ENCODE measurements at regions not wholly inside any gene's neighbourhood (a gene's known extent, or its start where the extent isn't known, plus 50 kb on each side); places are given as distances from the start of the nearest gene placed in this dataset.

- Histone ChIP-seq H4K20me1 (ENCODE audit: insufficient read depth) (no peaks in the 10 kb centered on the region), H3K79me2 (ENCODE audit: insufficient read depth) (no peaks in the 10 kb centered on the region), H3K27me3 (ENCODE audit: insufficient read depth) (no peaks in the 10 kb centered on the region), H3F3A (replicated peaks; ENCODE audit: insufficient read depth) (peaks cover 20% of the 10 kb centered on the region), H3K36me3 (replicated peaks in 1 of 2; ENCODE audit: control insufficient read depth in 1 of 2, insufficient read depth in 2 of 2, low read length in 1 of 2) (peaks cover 0 to 3% of the 10 kb centered on the region in 2 experiments), H3K9ac (no peak overlapping the region), H3K4me2 (no peak overlapping the region), H3K27ac (ENCODE audit: low read depth in 2 of 2, low read length in 1 of 2) (no peak overlapping the region), H3K4me1 (ENCODE audit: control insufficient read depth in 1 of 2, insufficient read depth in 2 of 2, low read depth in 1 of 2, low read length in 1 of 2) (no peaks in the 10 kb centered on the region; a peak in 1 of 4 replicates), H3K9me2 (peaks cover 3% of the 10 kb centered on the region; the same call in 1 of the 2 replicates), H3K9me3 (no peaks in the 10 kb centered on the region), H2AFZ (ENCODE audit: low read depth) (peak overlapping the region; percentile 35; the same call in 1 of the 2 replicates), H3K4me3 (ENCODE audit: low read depth in 2 of 2, low read length in 1 of 2) (no peak overlapping the region)
- TF ChIP-seq ELF1 (IDR thresholded peaks at IDR 0.05) (no peak), REST (IDR thresholded peaks at IDR 0.05; ENCODE audit: low read depth, low read length) (no peak), TCF12 (IDR thresholded peaks at IDR 0.05) (no peak), TEAD4 (IDR thresholded peaks at IDR 0.05; ENCODE audit: borderline replicate concordance, insufficient read depth) (no peak), EZH2phosphoT487 (IDR thresholded peaks at IDR 0.05; ENCODE audit: borderline replicate concordance, low read depth) (no peak), SMC3 (IDR thresholded peaks at IDR 0.05; ENCODE audit: low read depth, low read length) (no peak), MEF2A (IDR thresholded peaks at IDR 0.05; ENCODE audit: borderline replicate concordance, low read depth) (no peak), RAD21 (IDR thresholded peaks at IDR 0.05; ENCODE audit: low read length) (no peak), IRF3 (IDR thresholded peaks at IDR 0.05; ENCODE audit: low read depth, low read length) (no peak), EP300 (IDR thresholded peaks at IDR 0.05; ENCODE audit: borderline replicate concordance in 1 of 2, low read depth in 1 of 2, low read length in 1 of 2) (no peak), TAF1 (IDR thresholded peaks at IDR 0.05; ENCODE audit: borderline replicate concordance, low read depth, low read length) (no peak)
- TF ChIP-seq, protein P1, sequence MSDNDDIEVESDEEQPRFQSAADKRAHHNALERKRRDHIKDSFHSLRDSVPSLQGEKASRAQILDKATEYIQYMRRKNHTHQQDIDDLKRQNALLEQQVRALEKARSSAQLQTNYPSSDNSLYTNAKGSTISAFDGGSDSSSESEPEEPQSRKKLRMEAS (IDR thresholded peaks at IDR 0.05; ENCODE audit: low read depth): no peak
- ChIA-PET POLR2A (no interaction called here), CTCF (no interaction called here)
- no peak for DNase-seq
- 28% methylated on average over 3 of the region's 3 CpGs for WGBS (ENCODE audit: low lambda C conversion rate)
Measured at GRCh38 chrX:27893211-27893610, 85.4 kb downstream of the MAGEB10 start.

- Histone ChIP-seq H3K9ac (no peak overlapping the region; the same call in 1 of the 2 replicates), H3K9me3 (no peaks in the 10 kb centered on the region), H2AFZ (ENCODE audit: low read depth) (peak overlapping the region; percentile 63), H3K4me1 (ENCODE audit: control insufficient read depth in 1 of 2, insufficient read depth in 2 of 2, low read depth in 1 of 2, low read length in 1 of 2) (no peaks in the 10 kb centered on the region; a peak in 1 of 4 replicates), H3K27ac (ENCODE audit: low read depth in 2 of 2, low read length in 1 of 2) (peak overlapping the region in 1 of 2 experiments; percentile 76; a peak in 2 of 4 replicates), H3K36me3 (replicated peaks in 1 of 2; ENCODE audit: control insufficient read depth in 1 of 2, insufficient read depth in 2 of 2, low read length in 1 of 2) (no peaks in the 10 kb centered on the region), H3K4me3 (ENCODE audit: low read depth in 2 of 2, low read length in 1 of 2) (peak overlapping the region in 1 of 2 experiments; percentile 11; a peak in 1 of 4 replicates), H3K4me2 (peak overlapping the region; percentile 51; the same call in 1 of the 2 replicates), H3K9me2 (peaks cover 3% of the 10 kb centered on the region; the same call in 1 of the 2 replicates), H3F3A (replicated peaks; ENCODE audit: insufficient read depth) (peaks cover 20% of the 10 kb centered on the region), H3K27me3 (ENCODE audit: insufficient read depth) (no peaks in the 10 kb centered on the region), H4K20me1 (ENCODE audit: insufficient read depth) (no peaks in the 10 kb centered on the region), H3K79me2 (ENCODE audit: insufficient read depth) (no peaks in the 10 kb centered on the region)
- DNase-seq: no peak
- WGBS (ENCODE audit: low lambda C conversion rate): 2% methylated on average over 1 of the region's 1 CpG
- ChIA-PET CTCF (no interaction called here), POLR2A (no interaction called here)
- TF ChIP-seq EP300 (IDR thresholded peaks at IDR 0.05; ENCODE audit: borderline replicate concordance in 1 of 2, low read depth in 1 of 2, low read length in 1 of 2): peak in 1 of 2 experiments; percentile 72; a peak in 1 of 4 replicates
- peak; percentile 66; the same call in 1 of the 2 replicates for TF ChIP-seq TEAD4 (IDR thresholded peaks at IDR 0.05; ENCODE audit: borderline replicate concordance, insufficient read depth)
- TF ChIP-seq PBX3 (IDR thresholded peaks at IDR 0.05): peak; percentile 65
- TF ChIP-seq GATA2 (CRISPR knock-in tag; IDR thresholded peaks at IDR 0.05): no peak
- TF ChIP-seq NFIC (IDR thresholded peaks at IDR 0.05; ENCODE audit: borderline replicate concordance): peak; percentile 40; the same call in 1 of the 2 replicates
- TF ChIP-seq SMC3 (IDR thresholded peaks at IDR 0.05; ENCODE audit: low read depth, low read length): no peak
- TF ChIP-seq, protein P1 (IDR thresholded peaks at IDR 0.05; ENCODE audit: low read depth): peak; percentile 32; the same call in 1 of the 2 replicates
- TF ChIP-seq JUND (IDR thresholded peaks at IDR 0.05): peak; percentile 95
- TF ChIP-seq, protein P2, sequence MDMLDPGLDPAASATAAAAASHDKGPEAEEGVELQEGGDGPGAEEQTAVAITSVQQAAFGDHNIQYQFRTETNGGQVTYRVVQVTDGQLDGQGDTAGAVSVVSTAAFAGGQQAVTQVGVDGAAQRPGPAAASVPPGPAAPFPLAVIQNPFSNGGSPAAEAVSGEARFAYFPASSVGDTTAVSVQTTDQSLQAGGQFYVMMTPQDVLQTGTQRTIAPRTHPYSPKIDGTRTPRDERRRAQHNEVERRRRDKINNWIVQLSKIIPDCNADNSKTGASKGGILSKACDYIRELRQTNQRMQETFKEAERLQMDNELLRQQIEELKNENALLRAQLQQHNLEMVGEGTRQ (IDR thresholded peaks at IDR 0.05; ENCODE audit: borderline replicate concordance, low read depth, low read length): no peak
- peak; percentile 96 for TF ChIP-seq FOSL2 (IDR thresholded peaks at IDR 0.05; ENCODE audit: borderline replicate concordance, low read depth)
- TF ChIP-seq RXRA (IDR thresholded peaks at IDR 0.05; ENCODE audit: borderline replicate concordance, low read depth): peak; percentile 16; the same call in 1 of the 2 replicates
- TF ChIP-seq POLR2AphosphoS5 (IDR thresholded peaks at IDR 0.05; ENCODE audit: low read depth, low read length): peak; percentile 37; the same call in 1 of the 2 replicates
Measured at GRCh38 chrX:27890611-27891010, 82.8 kb downstream of the MAGEB10 start.
